ENCODE measurements at regions not wholly inside any gene's neighbourhood (a gene's known extent, or its start where the extent isn't known, plus 50 kb on each side); places are given as distances from the start of the nearest gene placed in this dataset.

DNA sequence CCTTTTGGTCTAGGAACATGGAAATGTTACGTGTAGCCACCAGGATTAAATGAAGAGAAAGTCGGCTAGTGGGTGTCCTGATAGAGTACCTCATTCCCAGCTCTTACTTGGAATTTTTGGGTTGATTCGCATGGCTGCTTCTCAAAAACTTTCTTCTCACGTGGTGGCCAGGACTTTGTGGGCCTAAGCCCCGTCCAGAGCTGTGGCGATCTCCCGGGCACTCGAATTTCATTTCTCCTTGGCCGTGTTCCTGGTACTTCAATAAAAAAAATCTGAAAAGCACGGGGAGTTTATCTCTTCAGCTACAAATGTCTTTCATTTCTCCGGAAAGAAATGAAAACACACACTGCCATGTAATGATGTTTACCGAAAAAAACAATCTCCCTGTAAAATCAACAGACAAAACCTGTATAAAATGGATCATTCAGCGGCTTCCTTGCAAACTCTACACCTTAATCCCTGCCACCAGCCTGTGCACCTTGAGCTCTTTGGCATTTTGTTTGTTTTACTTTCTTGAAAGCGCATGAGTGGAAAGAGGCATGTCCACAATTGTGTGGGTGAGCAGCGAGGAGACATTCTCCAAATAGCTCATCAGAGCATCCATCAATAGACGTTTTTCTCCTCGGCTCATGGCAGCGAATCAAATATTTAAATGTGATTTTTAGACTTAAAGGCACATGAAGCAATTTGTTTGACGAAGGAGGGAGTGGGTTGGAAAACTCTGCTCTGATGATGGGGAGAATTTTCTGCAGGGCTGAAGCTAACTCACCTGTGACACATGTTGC is 173.1 kb downstream of the TFAP2C start:
- no peak for DNase-seq (ENCODE audit: low read depth)

DNA sequence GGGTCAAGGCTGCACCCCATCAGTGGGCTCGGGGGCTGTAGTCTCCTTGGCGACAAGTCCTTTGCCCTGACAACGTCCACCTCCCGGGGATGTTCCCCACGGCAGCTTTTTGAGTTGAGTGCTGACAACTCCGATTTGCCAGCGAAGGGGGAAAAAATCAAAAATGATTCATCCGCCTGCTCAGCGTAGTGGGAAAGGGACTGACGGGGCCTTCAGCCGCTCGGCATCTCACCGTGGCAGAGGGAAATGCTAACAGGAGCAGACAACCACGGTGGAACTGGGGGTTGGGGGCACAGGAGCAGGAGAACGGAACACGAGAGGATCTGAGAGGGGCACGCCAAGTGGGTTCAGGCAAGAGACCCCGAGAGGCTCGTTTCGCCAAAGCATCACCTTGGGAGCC is 173.7 kb downstream of the TFAP2C start:
- no peak for DNase-seq (ENCODE audit: low read depth)

DNA sequence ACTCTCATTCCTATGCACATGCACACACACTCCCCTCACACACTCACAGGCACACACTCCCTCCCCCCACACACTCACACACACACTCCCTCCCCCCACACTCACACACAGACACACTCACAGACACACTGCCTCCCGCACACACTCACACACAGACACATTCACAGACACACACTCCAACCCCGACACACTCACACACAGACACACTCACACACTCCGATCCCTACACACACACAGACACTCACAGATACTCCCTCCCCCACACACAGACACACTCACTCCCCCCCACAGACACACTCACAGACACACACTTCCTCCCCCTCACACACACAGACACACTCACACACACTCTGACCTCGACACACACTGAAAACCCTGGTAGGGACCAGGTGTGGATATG is 176.2 kb downstream of the TFAP2C start:
- DNase-seq (ENCODE audit: low read depth) = no peak

DNA sequence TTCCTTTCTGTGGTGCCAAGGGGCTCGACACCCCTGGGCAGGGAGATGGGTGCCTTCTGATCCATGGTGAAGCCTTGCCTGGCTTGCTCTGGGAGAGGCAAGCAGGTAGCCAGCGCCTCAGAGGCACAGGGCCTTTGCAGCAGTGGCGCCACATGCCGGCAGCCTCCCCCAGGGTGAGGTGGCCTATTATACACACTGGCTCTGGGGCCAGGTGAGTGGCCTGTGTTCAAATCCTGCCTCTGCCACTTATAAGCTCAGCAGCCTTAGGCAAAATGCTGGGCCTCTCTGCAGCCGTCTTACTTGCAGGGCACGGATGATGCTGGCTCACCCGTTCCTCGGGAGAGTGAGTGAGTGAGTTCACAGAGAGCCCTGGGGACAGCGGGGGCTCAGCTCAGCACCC is 176.9 kb downstream of the TFAP2C start:
- no peak for DNase-seq (ENCODE audit: low read depth)

DNA sequence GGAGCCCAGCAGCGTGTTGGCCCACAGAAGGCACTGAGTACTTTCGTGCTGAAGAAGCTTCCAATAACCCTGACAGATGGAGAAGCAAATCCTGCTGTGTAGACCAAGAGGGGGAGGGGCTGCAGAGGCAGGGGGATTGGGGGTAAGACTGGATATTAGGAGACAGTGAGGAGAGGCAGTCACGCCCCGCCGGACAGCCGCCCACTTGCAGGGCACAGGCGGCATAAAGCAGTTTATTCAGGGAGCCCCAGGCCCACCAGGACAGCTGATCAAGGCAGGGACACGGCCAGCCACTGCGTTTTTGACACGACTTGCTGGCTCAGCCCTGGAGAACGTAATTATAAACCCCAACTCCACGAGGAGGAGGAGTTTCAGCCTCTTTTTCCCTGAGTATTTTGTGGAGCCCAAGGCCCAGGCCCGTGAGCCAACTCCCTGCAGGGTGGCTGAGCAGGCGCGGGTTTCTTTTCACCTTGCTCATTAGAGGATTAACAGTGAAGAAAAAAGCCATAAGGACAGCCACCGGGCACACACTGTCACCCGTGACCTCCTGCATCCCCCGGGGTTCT is 177.9 kb downstream of the TFAP2C start:
- DNase-seq (ENCODE audit: low read depth) = no peak

DNA sequence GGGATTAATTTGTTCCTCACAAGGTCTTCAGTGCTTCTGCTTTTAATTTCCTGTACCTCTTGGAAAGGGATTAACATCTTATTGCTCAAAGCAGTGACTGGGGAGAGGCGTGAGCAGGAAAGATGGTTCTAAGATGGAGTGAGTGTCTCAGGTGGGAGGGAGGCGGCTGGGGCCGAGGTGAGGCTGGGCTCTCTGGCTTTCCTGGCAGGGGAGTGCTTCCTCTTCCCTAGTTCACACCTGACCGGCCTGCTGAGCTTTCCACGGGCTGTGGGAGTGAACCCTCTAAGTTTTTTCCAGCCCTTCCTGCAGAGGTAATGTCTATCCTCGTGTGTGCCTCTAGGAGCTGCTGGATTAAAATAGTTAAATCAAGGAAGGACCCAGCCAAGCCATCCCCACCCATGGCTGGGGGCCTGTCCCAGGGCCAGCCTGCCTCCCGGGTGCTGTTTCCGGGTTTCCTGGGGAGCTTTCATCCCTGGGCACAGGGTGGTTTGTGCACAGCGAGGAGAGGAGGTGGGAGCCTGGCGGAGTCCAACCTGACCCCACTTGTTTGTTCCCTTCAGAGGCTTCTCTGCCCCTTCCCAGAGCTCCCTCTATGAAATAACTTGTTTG is 179.1 kb downstream of the TFAP2C start:
- DNase-seq (ENCODE audit: low read depth) = no peak

DNA sequence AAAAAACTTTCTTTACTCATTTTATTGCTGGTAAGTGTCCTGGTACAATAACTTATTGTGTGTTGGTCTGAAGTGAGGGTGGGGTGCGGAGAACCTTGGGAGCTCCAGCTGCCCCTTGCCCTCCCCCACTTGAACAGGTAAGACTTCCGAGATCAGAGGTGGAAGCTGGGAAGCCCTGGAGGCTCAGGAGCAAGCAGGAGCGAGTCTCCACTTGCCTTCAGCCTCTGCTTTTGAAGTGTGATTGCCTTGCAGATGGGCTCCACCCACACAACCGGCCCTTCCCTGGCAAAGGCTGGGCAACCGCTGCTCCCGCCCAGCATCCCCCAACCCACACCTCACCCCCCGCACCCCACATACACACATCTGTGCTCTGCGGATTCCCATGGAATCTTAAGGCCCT is 179.6 kb downstream of the TFAP2C start:
- DNase-seq (ENCODE audit: low read depth) = no peak

DNA sequence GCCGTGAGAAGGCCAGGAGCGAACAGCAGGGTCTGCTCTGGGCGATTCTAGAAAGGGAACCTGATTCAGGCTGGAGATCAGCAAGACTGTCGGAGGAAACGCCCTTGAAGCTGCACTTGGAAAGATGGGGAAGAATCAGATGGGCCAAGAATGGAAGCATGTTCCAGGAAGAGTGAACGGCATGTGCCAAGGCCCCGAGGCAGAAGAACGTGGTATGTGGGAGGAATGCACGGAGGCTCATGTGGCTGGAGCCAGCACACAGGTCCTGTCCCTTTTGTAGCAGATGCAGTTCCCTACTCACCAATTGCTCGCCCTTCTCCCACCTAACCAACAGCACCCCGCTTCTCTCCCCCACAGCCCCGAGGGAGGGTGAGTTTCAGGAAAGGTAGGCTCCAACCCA is 180.6 kb downstream of the TFAP2C start:
- DNase-seq (ENCODE audit: low read depth) = no peak

DNA sequence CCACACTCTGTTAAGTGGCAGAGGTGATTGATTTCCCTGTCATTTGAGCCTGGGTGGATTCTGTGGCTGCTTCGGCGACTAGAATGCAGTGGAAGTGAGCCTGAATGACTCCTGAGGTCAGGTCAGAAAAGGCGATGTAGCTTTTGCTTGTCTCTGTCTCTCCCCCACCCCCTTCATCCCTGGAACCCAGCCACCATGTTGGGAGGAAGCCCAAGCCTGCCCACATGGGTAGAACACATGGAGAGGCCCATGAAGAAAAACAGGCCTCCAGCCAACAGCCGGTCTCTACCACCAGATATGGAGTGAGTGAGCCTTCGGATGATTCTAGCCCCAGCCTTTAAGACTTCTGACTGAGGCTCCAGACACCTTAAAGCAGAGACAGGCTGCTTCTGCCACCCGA is 181.0 kb downstream of the TFAP2C start:
- DNase-seq (ENCODE audit: low read depth) = no peak

DNA sequence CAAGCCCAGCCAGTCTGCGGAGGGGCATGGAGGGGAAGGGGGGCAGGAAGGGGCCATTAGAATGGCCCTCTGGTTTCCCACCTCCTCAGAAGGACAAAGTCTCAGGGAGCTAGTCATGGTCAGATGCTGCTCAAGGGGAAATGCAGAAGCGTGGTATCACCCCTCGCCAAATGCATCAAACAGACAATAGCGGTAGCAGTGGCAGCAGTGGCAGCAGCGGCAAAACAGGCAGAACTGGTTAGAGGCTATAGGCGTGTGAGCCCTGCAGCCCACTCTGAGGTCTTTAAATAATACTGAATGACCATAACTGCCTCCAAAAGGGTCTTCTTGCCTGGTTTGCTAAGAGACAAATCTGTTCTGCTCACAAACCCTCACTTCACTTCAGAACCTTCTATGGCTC is 186.7 kb downstream of the TFAP2C start:
- DNase-seq (ENCODE audit: low read depth) = no peak

DNA sequence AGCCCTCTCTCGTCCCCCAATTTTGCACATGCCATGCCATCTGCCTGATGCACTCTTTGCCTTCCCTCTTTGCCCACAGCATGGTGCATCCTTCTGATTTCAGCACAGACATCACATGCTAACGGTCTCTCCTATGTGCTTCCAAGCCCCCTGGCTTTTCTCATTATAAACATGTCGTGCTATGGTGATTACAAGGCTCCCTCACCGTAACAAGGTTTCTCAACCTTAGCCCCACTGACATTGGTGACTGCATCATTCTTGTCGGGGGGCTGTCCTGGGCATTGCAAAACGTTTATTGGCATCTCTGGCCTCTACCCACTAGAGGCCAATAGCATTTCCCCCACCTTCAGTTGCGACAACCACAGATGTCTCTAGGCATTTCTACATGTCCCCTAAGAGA is 187.2 kb downstream of the TFAP2C start:
- DNase-seq (ENCODE audit: low read depth) = no peak

DNA sequence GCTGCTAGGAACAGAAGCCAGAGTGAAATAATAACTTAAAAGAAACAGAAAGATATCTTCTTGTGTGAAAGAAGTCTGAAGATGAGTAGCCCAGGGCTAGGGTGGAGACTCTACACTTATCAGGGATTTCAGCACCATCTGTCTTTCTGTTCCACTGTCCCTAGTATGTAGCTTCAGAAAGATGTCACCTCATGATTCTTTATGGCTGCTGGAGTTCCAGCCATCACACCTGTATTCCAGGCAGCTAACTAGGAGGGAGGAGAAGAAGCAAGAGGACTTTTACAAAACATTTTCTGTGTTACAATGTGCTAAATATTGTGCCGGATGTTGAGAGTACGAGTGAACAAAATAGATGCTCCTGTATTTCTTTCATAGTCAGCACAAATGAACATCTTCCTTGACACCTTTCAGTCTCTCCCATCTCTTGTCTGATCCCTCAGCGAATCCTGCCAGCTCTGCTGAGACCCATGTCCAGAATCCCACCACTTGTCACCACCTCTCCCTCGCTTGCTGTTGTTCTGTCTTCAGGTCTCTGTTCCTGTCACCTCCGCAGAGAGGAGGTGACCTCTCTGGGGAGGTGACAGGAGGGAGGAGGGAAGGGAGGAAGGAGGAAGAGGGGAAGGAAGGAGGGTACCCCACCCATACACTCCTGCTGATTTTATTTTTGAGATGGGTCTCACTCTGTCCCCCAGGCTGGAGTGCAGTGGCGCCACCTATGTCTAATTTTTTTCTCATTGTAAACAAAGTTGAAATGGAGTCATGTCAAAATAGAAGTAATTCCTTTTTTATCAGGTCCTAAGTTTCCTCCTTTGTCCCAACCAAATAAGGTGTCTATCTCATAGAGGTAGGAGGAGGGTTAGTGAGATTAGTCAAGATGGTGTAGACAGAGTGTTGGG is 188.9 kb downstream of the TFAP2C start:
- DNase-seq (ENCODE audit: low read depth) = no peak

DNA sequence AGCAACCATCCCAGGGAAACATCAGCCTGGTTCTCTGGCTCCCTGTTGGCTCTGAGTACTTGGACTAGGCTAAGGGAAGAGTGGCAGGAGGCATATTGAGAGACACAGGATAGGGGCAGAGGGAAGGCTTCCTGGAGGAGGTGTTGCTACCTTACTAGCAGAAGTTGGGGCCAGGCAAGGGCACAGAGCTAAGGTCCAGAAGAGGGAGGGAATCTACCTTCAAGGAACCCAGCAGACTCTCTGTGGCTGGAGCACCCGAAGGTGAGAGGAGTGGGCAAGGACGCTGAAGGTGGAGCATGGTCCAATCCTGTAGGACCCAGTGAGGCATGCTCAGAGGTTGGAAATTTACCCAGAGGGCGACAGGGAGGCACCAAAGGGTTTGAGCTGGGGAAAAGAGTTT is 191.9 kb downstream of the TFAP2C start:
- no peak for DNase-seq (ENCODE audit: low read depth)

DNA sequence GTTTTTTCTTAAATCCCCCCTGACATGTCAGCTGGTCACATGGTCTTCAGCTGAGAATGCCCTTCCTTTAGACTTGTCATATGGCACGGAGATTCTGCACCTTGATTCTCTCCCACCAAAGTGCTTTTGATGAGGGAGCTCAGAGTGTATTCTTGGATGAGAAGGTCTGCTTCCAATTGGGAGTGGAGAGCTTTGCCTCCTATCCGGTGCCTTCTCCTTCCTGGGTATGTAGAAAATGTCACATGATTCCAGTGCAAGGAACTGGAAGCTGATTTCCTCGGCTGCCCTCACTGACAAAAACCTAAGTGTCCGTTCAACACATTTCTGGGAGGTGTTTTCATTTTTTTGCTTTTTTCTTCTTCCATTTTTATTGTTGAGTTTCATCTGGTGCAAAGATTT is 197.2 kb downstream of the TFAP2C start:
- no peak for DNase-seq (ENCODE audit: low read depth)

DNA sequence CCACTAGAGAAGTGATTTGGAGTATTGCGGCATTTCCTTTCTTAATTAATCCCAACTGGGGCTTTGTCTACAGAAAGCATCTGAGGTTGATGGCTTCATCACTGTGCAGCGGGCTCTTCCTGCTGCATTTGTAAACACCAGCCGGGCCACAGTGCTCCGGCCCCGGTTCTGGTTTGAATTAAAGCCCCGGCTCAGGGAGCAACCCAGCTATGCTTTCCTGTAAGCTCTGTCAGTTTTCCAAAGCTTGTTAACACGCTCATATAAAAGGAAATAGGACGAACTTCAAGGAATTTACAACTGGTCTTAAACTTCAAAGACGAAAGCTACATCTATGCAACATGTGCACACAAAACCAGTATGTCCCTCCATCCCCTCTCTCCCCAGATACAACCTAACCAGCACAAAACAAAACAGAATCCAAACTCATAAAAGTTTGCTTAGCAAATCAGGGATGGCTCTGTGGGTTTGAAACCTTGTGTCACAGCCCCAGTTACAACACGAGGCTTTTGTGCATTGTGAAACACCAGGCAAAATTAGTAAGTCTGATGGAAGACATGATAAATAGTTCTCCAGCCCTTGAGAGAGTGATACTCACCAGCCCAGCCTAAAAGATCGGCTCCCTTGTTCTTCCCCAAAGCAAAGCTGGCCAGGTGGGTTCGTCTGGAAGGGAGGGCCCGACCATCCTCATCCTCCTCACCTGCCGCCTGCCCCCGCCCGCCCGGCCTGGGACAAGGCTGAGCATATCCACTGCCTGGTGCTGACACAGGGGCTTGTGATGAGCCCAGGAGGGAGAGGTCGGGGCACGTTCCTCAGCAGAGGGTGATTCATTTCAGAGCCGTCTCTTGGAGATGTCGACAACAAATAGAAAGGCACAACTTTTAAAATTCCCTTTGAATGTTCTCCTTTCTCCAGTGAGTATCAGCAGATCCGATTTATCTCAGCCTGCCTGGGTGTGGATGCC is 197.9 kb downstream of the TFAP2C start:
- DNase-seq (ENCODE audit: low read depth) = no peak

DNA sequence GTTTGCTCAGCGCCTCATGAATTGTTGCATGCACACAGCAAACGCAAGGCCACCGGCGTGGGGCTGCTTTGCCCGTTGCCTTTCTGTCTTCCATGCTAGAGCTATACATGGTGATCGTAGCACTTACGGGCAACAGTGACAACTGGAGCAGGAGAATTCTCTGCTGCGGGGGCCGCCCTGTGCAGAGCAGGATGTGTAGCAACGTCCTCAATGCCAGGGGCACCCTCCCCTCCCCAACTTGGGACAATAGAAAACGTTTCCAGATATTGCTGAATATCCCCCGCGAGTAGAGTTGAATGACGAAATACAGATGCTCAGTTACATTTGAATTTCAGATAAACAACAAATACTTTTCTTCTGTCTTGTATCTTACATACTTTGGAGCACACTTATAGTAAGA is 198.7 kb downstream of the TFAP2C start:
- DNase-seq (ENCODE audit: low read depth) = no peak

DNA sequence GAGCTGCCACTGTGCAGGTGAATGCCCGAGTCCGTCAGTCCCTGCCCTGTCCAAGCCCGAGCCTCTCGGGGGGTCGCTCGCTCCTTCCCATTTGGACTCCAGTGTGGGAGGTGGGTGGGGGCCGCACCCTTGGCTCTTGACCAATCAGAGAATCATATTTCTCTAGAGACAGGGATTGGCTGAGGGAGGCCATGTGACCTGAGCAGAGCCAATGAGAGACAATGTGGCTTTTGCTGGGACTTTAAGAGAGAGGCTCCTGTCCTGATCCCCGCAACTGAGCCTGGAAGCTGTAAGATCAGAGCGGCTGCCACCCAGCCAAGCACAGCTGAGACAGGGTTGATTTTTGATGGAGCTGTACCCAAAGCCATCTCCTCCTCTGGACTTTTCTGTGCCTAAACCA is 199.3 kb downstream of the TFAP2C start:
- no peak for DNase-seq (ENCODE audit: low read depth)

DNA sequence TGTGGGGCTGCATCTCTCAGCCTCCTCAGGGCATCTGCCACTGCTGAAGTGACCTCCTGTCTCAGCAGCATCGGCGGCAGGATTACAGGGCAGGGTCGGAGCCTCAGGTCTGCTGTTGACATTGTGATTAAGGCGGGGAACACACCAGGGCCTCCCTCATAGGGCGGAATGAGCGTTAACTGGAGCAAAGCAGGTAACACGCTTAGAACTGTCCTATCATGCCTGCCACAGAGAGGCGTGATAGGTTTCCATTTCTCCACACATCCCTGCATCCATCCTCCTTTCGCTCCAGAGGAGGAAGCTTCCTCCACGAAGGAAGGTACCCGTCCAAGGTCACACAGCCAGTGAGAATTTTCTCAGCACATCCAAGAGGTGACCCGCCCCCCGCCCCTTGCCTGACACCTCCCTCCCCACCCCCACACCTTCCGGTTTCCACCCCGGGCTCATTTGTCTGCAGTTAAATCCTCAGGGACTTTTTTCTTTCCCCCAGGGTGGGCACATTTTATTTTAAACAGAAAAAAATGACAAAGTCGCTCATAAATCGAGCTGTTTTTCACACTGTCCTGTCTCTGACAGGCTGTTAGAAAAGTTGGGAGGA is 200.8 kb downstream of the TFAP2C start:
- DNase-seq (ENCODE audit: low read depth) = no peak

DNA sequence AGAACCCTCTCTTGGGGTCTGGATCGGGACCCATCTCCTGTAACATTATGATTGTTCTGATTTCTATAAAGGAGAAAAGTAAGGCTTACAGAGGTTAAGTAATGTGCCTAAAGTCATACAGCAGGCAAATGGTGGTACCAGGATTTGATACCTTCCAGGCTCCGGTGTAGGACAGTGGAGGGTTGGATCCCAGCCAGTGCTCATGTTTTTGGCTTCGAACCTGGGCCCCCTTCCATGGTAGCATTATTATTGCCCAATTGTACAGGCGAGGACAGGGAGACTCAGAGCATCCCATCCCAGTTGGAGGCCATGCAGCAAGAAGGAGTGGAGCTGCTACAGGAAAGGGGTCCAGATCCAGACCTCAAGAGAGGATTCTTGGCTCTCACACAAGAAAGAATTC is 202.7 kb downstream of the TFAP2C start:
- DNase-seq (ENCODE audit: low read depth) = no peak

DNA sequence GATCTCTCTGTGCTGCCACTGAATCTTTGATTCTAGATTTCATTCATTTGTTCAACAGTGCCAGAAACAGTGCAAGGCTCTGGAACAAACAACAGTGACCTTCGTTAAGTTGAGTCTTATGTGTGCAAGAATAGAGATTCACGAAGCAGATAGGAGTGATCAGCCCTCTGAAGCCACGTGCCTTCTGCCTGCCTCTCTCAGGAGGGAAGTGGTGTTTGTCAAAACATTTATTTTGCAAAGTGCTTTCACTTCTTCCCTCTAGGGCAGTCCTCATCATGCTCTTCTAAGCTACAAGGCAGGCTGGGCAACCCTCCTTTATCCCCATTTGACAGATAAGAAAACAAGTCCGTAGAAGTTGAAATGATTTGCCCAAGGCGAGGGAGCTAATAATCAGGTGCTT is 204.3 kb downstream of the TFAP2C start:
- no peak for DNase-seq (ENCODE audit: low read depth)
